ENCODE measurements at regions not wholly inside any gene's neighbourhood (a gene's known extent, or its start where the extent isn't known, plus 50 kb on each side); places are given as distances from the start of the nearest gene placed in this dataset.

DNA sequence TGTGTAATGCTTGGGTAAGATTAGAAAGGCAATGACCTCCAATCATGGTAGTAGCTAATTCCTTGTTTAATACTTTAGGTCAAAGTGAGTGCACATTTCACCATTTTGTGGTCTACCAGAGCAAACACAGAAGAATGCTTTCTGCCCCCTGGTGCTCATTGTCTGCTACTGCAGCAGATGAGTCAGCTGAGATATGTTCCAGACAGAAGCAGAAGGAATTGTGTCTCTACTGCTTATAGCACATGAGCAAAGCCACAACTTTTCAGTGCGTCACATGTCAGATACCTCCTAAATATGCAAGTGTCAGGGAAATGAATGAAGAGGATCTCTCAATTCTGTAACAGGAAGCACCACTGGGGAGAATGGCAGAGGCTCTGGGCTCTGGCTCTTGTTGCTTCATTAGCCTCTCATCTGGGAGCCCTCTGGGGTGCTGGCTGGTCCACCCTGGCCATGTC lies 308.9 kb downstream of the ALDH8A1 start:
- no peak overlapping the region for H2AFZ ChIP-seq (ENCODE audit: low read length)
- POLR2A ChIA-PET (ENCODE audit: partially characterized antibody) = interaction anchor here (1.5 kb wide), 1 partner anchor 467 kb away, joined by 9 read pairs; no protein-coding TSS in a partner anchor
- peak; percentile 87 for FAIRE-seq
- no peak for TF ChIP-seq PHF8 (conservative IDR thresholded peaks at IDR 0.05; ENCODE audit: low read depth, low read length)
- no peak for TF ChIP-seq CBX8 (IDR thresholded peaks at IDR 0.05; ENCODE audit: borderline replicate concordance, low read depth, low read length)
- no peak for TF ChIP-seq BRCA1 (IDR thresholded peaks at IDR 0.05; ENCODE audit: low read depth, low read length)
- peak; percentile 86 to 90 for TF ChIP-seq RAD21 (IDR thresholded peaks at IDR 0.05 in 1 of 2, conservative IDR thresholded peaks at IDR 0.05 in 1 of 2; ENCODE audit: low read depth in 2 of 2, low read length in 2 of 2)
- no peak for TF ChIP-seq BACH1 (IDR thresholded peaks at IDR 0.05; ENCODE audit: low read length)
- TF ChIP-seq, protein P1, sequence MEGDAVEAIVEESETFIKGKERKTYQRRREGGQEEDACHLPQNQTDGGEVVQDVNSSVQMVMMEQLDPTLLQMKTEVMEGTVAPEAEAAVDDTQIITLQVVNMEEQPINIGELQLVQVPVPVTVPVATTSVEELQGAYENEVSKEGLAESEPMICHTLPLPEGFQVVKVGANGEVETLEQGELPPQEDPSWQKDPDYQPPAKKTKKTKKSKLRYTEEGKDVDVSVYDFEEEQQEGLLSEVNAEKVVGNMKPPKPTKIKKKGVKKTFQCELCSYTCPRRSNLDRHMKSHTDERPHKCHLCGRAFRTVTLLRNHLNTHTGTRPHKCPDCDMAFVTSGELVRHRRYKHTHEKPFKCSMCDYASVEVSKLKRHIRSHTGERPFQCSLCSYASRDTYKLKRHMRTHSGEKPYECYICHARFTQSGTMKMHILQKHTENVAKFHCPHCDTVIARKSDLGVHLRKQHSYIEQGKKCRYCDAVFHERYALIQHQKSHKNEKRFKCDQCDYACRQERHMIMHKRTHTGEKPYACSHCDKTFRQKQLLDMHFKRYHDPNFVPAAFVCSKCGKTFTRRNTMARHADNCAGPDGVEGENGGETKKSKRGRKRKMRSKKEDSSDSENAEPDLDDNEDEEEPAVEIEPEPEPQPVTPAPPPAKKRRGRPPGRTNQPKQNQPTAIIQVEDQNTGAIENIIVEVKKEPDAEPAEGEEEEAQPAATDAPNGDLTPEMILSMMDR (IDR thresholded peaks at IDR 0.05; ENCODE audit: control extremely low read depth in 1 of 3, insufficient read depth in 1 of 3, low read depth in 1 of 3, low read length in 3 of 3) = peak in 2 of 3 experiments; percentile 73 to 91; a peak in 3 of 4 replicates
- TF ChIP-seq TBP (IDR thresholded peaks at IDR 0.05; ENCODE audit: low read depth, low read length) = no peak
- TF ChIP-seq CREB1 (IDR thresholded peaks at IDR 0.05) = no peak
- no peak for TF ChIP-seq EGR1 (IDR thresholded peaks at IDR 0.05; ENCODE audit: borderline replicate concordance, low read depth, low read length)
- no peak for TF ChIP-seq SRF (IDR thresholded peaks at IDR 0.05; ENCODE audit: low read depth, low read length)
- no peak for TF ChIP-seq POLR2AphosphoS5 (IDR thresholded peaks at IDR 0.05; ENCODE audit: low read depth, low read length)
- peak; percentile 67 for TF ChIP-seq JUND (IDR thresholded peaks at IDR 0.05; ENCODE audit: low read length)
- TF ChIP-seq YY1 (IDR thresholded peaks at IDR 0.05; ENCODE audit: low read depth, low read length) = peak; percentile 13; the same call in 1 of the 2 replicates

More for the DNA sequence above, 308.9 kb downstream of the ALDH8A1 start:
- Histone ChIP-seq H3K56ac (replicated peaks; ENCODE audit: insufficient read length, low read depth, low read length) (no peak overlapping the region), H3K79me1 (ENCODE audit: low read depth, low read length) (no peaks in the 10 kb centered on the region), H3K4me3 (ENCODE audit: extremely low read depth in 1 of 4, insufficient read depth in 2 of 4, low read depth in 3 of 4, low read length in 4 of 4) (no peak overlapping the region), H2BK12ac (ENCODE audit: low read depth, low read length) (no peak overlapping the region), H3K18ac (ENCODE audit: extremely low read depth, low read length) (no peak overlapping the region), H3K14ac (ENCODE audit: insufficient read length) (no peak overlapping the region), H3K9ac (replicated peaks in 1 of 4; ENCODE audit: extremely low read depth in 1 of 4, low read depth in 3 of 4, low read length in 3 of 4) (no peak overlapping the region), H2BK15ac (ENCODE audit: low read length) (no peak overlapping the region), H2AK5ac (ENCODE audit: low read depth, low read length) (no peak overlapping the region), H3K27ac (ENCODE audit: low read depth, low read length) (no peak overlapping the region), H3K79me2 (ENCODE audit: control insufficient read depth in 1 of 2, insufficient read depth in 2 of 2, low read length in 2 of 2) (no peaks in the 10 kb centered on the region), H4K91ac (replicated peaks; ENCODE audit: insufficient read length, low read length) (no peak overlapping the region), H3K9me3 (ENCODE audit: insufficient read depth in 2 of 2, low read depth in 1 of 2, low read length in 1 of 2) (no peaks in the 10 kb centered on the region), H4K8ac (ENCODE audit: extremely low read depth, insufficient read depth, low read length) (no peak overlapping the region), H4K20me1 (replicated peaks in 1 of 2; ENCODE audit: control insufficient read depth in 1 of 2, insufficient read depth in 2 of 2, low read length in 2 of 2) (no peaks in the 10 kb centered on the region), H3K23ac (ENCODE audit: insufficient read length) (no peak overlapping the region), H3K4me1 (replicated peaks in 1 of 4; ENCODE audit: control insufficient read depth in 3 of 4, insufficient read depth in 4 of 4, low read length in 3 of 4) (peaks cover 0 to 6% (median 0%) of the 10 kb centered on the region in 4 experiments; a peak in 3 of 7 replicates), H3K23me2 (ENCODE audit: low read depth, low read length) (no peaks in the 10 kb centered on the region), H3K4ac (replicated peaks; ENCODE audit: insufficient read length, low read depth, low read length) (no peak overlapping the region), H2BK120ac (replicated peaks; ENCODE audit: low read depth, low read length) (no peak overlapping the region), H3K36me3 (ENCODE audit: control insufficient read depth in 2 of 4, insufficient read depth in 4 of 4, low read length in 3 of 4) (no peaks in the 10 kb centered on the region), H2BK5ac (ENCODE audit: low read depth, low read length) (no peak overlapping the region), H3K4me2 (ENCODE audit: insufficient read depth in 1 of 2, low read depth in 2 of 2, low read length in 2 of 2) (no peak overlapping the region), H2BK20ac (ENCODE audit: low read length) (no peak overlapping the region), H4K5ac (ENCODE audit: insufficient read length, low read depth, low read length) (no peak overlapping the region), H3K27me3 (replicated peaks in 1 of 4; ENCODE audit: control insufficient read depth in 3 of 4, extremely low read depth in 1 of 4, insufficient read depth in 3 of 4, low read length in 3 of 4) (no peaks in the 10 kb centered on the region)
- DNase-seq (ENCODE audit: low read depth in 1 of 2, low spot score in 2 of 2) = peak; percentile 9 to 74
- CTCF ChIA-PET (ENCODE audit: partially characterized antibody) = interaction anchor here (0.5 to 3.0 kb wide), 86 partner anchors 9 to 693 kb away, joined by 3 to 34 read pairs (median 4); partner anchors contain the start of gene SGK1
- 70% methylated on average over 1 of the region's 1 CpG; no CpG with 5 or more reads in 1 of the 2 experiments for WGBS, 2 experiments (ENCODE audit: extremely low coverage in 1 of 2, insufficient coverage in 1 of 2, insufficient read length in 1 of 2, insufficient replicate concordance in 2 of 2, low coverage in 1 of 2, low lambda C conversion rate in 2 of 2, missing lambda C conversion rate in 1 of 2)
